ENCODE measurements at regions not wholly inside any gene's neighbourhood (a gene's known extent, or its start where the extent isn't known, plus 50 kb on each side); places are given as distances from the start of the nearest gene placed in this dataset.
A peak's percentile ranks its signal among the peaks of the same experiment; 100 is the strongest.

DNA sequence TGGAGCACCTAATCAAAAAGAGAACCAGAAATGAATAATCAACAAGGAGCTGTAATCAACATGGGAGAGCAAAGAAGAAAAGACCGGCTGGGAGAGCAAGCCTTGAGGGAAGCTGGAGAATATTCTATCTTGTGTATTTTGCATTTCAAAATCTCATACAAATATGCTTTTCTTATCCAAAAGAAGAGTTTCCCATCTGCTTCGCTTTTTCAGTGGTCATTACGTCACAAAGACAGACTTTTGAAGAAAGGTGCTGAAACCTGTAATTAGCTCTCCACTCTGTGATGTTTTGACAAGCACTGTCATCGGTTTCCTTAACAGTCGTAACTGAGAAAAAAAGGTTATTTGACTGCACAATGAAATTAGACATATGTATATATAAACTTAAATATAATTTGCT lies 139.1 kb upstream of the TACR1 start:
- Histone ChIP-seq H3K4me1 (ENCODE audit: control insufficient read depth, extremely low read depth, insufficient read depth, low read length) (no peaks in the 10 kb centered on the region), H3K27ac (ENCODE audit: insufficient read depth, low read length) (no peak overlapping the region), H3K36me3 (ENCODE audit: control insufficient read depth, insufficient read depth, low read length) (no peaks in the 10 kb centered on the region), H3K4me2 (ENCODE audit: extremely low read depth, insufficient read depth, low read length) (no peak overlapping the region), H4K20me1 (ENCODE audit: control insufficient read depth, extremely low read depth, insufficient read depth, low read length) (no peaks in the 10 kb centered on the region), H3K4me3 (replicated peaks in 1 of 4; ENCODE audit: control extremely low read depth in 1 of 4, insufficient read depth in 1 of 4, low read depth in 3 of 4, low read length in 4 of 4) (no peak overlapping the region), H3K9ac (ENCODE audit: insufficient read depth, low read length) (no peak overlapping the region), H3K79me2 (ENCODE audit: control insufficient read depth, insufficient read depth, low read length) (no peaks in the 10 kb centered on the region), H2AFZ (ENCODE audit: low read length) (no peak overlapping the region), H3K9me3 (ENCODE audit: control insufficient read depth, insufficient read depth, low read depth, low read length) (no peaks in the 10 kb centered on the region), H3K27me3 (ENCODE audit: control insufficient read depth, insufficient read depth, low read length) (peaks cover 3% of the 10 kb centered on the region)
- TF ChIP-seq EZH2 (IDR thresholded peaks at IDR 0.05; ENCODE audit: low read length, missing control alignments), result no peak
- TF ChIP-seq, protein P1, sequence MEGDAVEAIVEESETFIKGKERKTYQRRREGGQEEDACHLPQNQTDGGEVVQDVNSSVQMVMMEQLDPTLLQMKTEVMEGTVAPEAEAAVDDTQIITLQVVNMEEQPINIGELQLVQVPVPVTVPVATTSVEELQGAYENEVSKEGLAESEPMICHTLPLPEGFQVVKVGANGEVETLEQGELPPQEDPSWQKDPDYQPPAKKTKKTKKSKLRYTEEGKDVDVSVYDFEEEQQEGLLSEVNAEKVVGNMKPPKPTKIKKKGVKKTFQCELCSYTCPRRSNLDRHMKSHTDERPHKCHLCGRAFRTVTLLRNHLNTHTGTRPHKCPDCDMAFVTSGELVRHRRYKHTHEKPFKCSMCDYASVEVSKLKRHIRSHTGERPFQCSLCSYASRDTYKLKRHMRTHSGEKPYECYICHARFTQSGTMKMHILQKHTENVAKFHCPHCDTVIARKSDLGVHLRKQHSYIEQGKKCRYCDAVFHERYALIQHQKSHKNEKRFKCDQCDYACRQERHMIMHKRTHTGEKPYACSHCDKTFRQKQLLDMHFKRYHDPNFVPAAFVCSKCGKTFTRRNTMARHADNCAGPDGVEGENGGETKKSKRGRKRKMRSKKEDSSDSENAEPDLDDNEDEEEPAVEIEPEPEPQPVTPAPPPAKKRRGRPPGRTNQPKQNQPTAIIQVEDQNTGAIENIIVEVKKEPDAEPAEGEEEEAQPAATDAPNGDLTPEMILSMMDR (conservative IDR thresholded peaks at IDR 0.05 in 1 of 2, IDR thresholded peaks at IDR 0.05 in 1 of 2; ENCODE audit: low read depth in 1 of 2, low read length in 2 of 2), result no peak
- DNase-seq (ENCODE audit: low read depth in 2 of 2), result no peak

DNA sequence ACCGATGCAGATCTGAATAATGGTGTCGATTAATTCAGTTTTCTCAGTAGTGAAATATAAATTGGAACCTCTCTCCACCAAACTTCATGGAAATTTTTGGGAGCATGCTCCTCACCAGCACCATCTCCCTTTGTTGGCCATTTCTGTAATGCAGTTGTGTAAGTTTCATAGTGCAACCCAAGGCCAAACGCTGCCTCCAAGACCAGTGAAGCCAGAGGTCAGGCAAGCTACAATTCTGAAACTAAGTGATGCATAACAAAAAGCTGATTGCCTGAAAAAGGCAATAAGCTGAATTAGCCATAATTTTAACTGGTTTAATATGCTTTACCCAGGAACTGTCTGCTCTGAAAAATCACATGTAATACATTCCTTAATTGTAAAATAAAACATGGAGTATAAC lies 138.3 kb upstream of the TACR1 start:
- Histone ChIP-seq H3K4me3 (replicated peaks in 1 of 4; ENCODE audit: control extremely low read depth in 1 of 4, insufficient read depth in 1 of 4, low read depth in 3 of 4, low read length in 4 of 4) (no peak overlapping the region), H3K9me3 (ENCODE audit: control insufficient read depth, insufficient read depth, low read depth, low read length) (no peaks in the 10 kb centered on the region), H3K27ac (ENCODE audit: insufficient read depth, low read length) (no peak overlapping the region), H3K9ac (ENCODE audit: insufficient read depth, low read length) (no peak overlapping the region), H3K4me1 (ENCODE audit: control insufficient read depth, extremely low read depth, insufficient read depth, low read length) (no peaks in the 10 kb centered on the region), H4K20me1 (ENCODE audit: control insufficient read depth, extremely low read depth, insufficient read depth, low read length) (no peaks in the 10 kb centered on the region), H3K27me3 (ENCODE audit: control insufficient read depth, insufficient read depth, low read length) (peaks cover 3% of the 10 kb centered on the region), H3K79me2 (ENCODE audit: control insufficient read depth, insufficient read depth, low read length) (no peaks in the 10 kb centered on the region), H3K36me3 (ENCODE audit: control insufficient read depth, insufficient read depth, low read length) (no peaks in the 10 kb centered on the region), H3K4me2 (ENCODE audit: extremely low read depth, insufficient read depth, low read length) (no peak overlapping the region), H2AFZ (ENCODE audit: low read length) (no peak overlapping the region)
- no peak for DNase-seq (ENCODE audit: low read depth in 2 of 2)
- no peak for TF ChIP-seq EZH2 (IDR thresholded peaks at IDR 0.05; ENCODE audit: low read length, missing control alignments)
- TF ChIP-seq, protein P1 (conservative IDR thresholded peaks at IDR 0.05 in 1 of 2, IDR thresholded peaks at IDR 0.05 in 1 of 2; ENCODE audit: low read depth in 1 of 2, low read length in 2 of 2), result no peak

GRCh38 chr2:75337016-75337415 lies 137.7 kb upstream of the TACR1 start:
- TF ChIP-seq, protein P1 (conservative IDR thresholded peaks at IDR 0.05 in 1 of 2, IDR thresholded peaks at IDR 0.05 in 1 of 2; ENCODE audit: low read depth in 1 of 2, low read length in 2 of 2), result no peak
- no peak for TF ChIP-seq EZH2 (IDR thresholded peaks at IDR 0.05; ENCODE audit: low read length, missing control alignments)
- H3K4me1 ChIP-seq (ENCODE audit: control insufficient read depth, extremely low read depth, insufficient read depth, low read length), result no peaks in the 10 kb centered on the region
- no peak overlapping the region for H3K4me2 ChIP-seq (ENCODE audit: extremely low read depth, insufficient read depth, low read length)
- H3K27ac ChIP-seq (ENCODE audit: insufficient read depth, low read length), result no peak overlapping the region
- H3K79me2 ChIP-seq (ENCODE audit: control insufficient read depth, insufficient read depth, low read length), result no peaks in the 10 kb centered on the region
- H3K9me3 ChIP-seq (ENCODE audit: control insufficient read depth, insufficient read depth, low read depth, low read length), result no peaks in the 10 kb centered on the region
- no peak overlapping the region for H3K4me3 ChIP-seq (replicated peaks in 1 of 4; ENCODE audit: control extremely low read depth in 1 of 4, insufficient read depth in 1 of 4, low read depth in 3 of 4, low read length in 4 of 4)
- no peaks in the 10 kb centered on the region for H3K36me3 ChIP-seq (ENCODE audit: control insufficient read depth, insufficient read depth, low read length)
- H4K20me1 ChIP-seq (ENCODE audit: control insufficient read depth, extremely low read depth, insufficient read depth, low read length), result no peaks in the 10 kb centered on the region
- no peak for DNase-seq (ENCODE audit: low read depth in 2 of 2)
- peak overlapping the region; percentile 74 for H2AFZ ChIP-seq (ENCODE audit: low read length)
- H3K27me3 ChIP-seq (ENCODE audit: control insufficient read depth, insufficient read depth, low read length), result peaks cover 3% of the 10 kb centered on the region
- H3K9ac ChIP-seq (ENCODE audit: insufficient read depth, low read length), result no peak overlapping the region

All from fibroblast of lung (primary cell).